ENCODE measurements at regions not wholly inside any gene's neighbourhood (a gene's known extent, or its start where the extent isn't known, plus 50 kb on each side); places are given as distances from the start of the nearest gene placed in this dataset.
"Not testable (repeated sequence)": the region's sequence is repeated elsewhere in the genome, so short reads cannot be mapped to it uniquely, and the experiment has no call there.

GRCh38 chr5:174910245-174910737 is 185.9 kb downstream of the MSX2 start:
- no peak overlapping the region for H3K4me3 ChIP-seq (ENCODE audit: low read length)
- no peaks in the 10 kb centered on the region for H3K9me3 ChIP-seq (ENCODE audit: insufficient read depth, low read depth, low read length)
- H3K9ac ChIP-seq (ENCODE audit: low read depth, low read length): no peak overlapping the region
- H3K4me1 ChIP-seq (ENCODE audit: insufficient read depth, low read length): 0 out of 2 replicates have a peak, but pooled peaks cover 4% of the 10 kb centered on the region
- H3K27me3 ChIP-seq (ENCODE audit: insufficient read depth, low read length): no peaks in the 10 kb centered on the region
- 10% methylated on average over 17 of the region's 17 CpGs for WGBS
- no peaks in the 10 kb centered on the region for H3K36me3 ChIP-seq (ENCODE audit: insufficient read depth, low read length)
- no peak overlapping the region for H3K27ac ChIP-seq (ENCODE audit: low read depth, low read length)

GRCh38 chr5:174903172-174903732 is 178.9 kb downstream of the MSX2 start:
- Histone ChIP-seq H3K36me3 (ENCODE audit: insufficient read depth, low read length) (no peaks in the 10 kb centered on the region), H3K9me3 (ENCODE audit: insufficient read depth, low read depth, low read length) (no peaks in the 10 kb centered on the region), H3K27me3 (ENCODE audit: insufficient read depth, low read length) (no peaks in the 10 kb centered on the region), H3K27ac (ENCODE audit: low read depth, low read length) (no peak overlapping the region), H3K4me3 (ENCODE audit: low read length) (no peak overlapping the region), H3K9ac (ENCODE audit: low read depth, low read length) (no peak overlapping the region), H3K4me1 (ENCODE audit: insufficient read depth, low read length) (no peaks in the 10 kb centered on the region)
- WGBS: 93% methylated on average over 1 of the region's 1 CpG

GRCh38 chr5:174901336-174901735 is 177.0 kb downstream of the MSX2 start:
- no peaks in the 10 kb centered on the region for H3K4me1 ChIP-seq (ENCODE audit: insufficient read depth, low read length)
- no peaks in the 10 kb centered on the region for H3K9me3 ChIP-seq (ENCODE audit: insufficient read depth, low read depth, low read length)
- no peak overlapping the region for H3K9ac ChIP-seq (ENCODE audit: low read depth, low read length)
- no peak overlapping the region for H3K27ac ChIP-seq (ENCODE audit: low read depth, low read length)
- H3K4me3 ChIP-seq (ENCODE audit: low read length): no peak overlapping the region
- no peaks in the 10 kb centered on the region for H3K27me3 ChIP-seq (ENCODE audit: insufficient read depth, low read length)
- WGBS: 98% methylated on average over 19 of the region's 19 CpGs
- no peaks in the 10 kb centered on the region for H3K36me3 ChIP-seq (ENCODE audit: insufficient read depth, low read length)

- no peak overlapping the region for H3K4me3 ChIP-seq (ENCODE audit: low read length)
- no peaks in the 10 kb centered on the region for H3K36me3 ChIP-seq (ENCODE audit: insufficient read depth, low read length)
- no peak overlapping the region for H3K27ac ChIP-seq (ENCODE audit: low read depth, low read length)
- peaks cover 2% of the 10 kb centered on the region; the same call in 1 of the 2 replicates for H3K4me1 ChIP-seq (ENCODE audit: insufficient read depth, low read length)
- no peaks in the 10 kb centered on the region for H3K27me3 ChIP-seq (ENCODE audit: insufficient read depth, low read length)
- 94% methylated on average over 7 of the region's 7 CpGs for WGBS
- H3K9ac ChIP-seq (ENCODE audit: low read depth, low read length): no peak overlapping the region
- no peaks in the 10 kb centered on the region for H3K9me3 ChIP-seq (ENCODE audit: insufficient read depth, low read depth, low read length)
Measured at GRCh38 chr5:174900240-174900865, 176.0 kb downstream of the MSX2 start.

- no peak overlapping the region for H3K27ac ChIP-seq (ENCODE audit: low read depth, low read length)
- 93% methylated on average over 4 of the region's 4 CpGs for WGBS
- no peaks in the 10 kb centered on the region for H3K27me3 ChIP-seq (ENCODE audit: insufficient read depth, low read length)
- H3K9ac ChIP-seq (ENCODE audit: low read depth, low read length): no peak overlapping the region
- peaks cover 6% of the 10 kb centered on the region; the same call in 1 of the 2 replicates for H3K4me1 ChIP-seq (ENCODE audit: insufficient read depth, low read length)
- no peak overlapping the region for H3K4me3 ChIP-seq (ENCODE audit: low read length)
- no peaks in the 10 kb centered on the region for H3K36me3 ChIP-seq (ENCODE audit: insufficient read depth, low read length)
- H3K9me3 ChIP-seq (ENCODE audit: insufficient read depth, low read depth, low read length): no peaks in the 10 kb centered on the region; the same call in 1 of the 2 replicates
Measured at GRCh38 chr5:174897281-174897950, 173.0 kb downstream of the MSX2 start.

GRCh38 chr5:174895360-174895759 is 171.0 kb downstream of the MSX2 start:
- Histone ChIP-seq H3K4me1 (ENCODE audit: insufficient read depth, low read length) (peaks cover 6% of the 10 kb centered on the region; the same call in 1 of the 2 replicates), H3K27me3 (ENCODE audit: insufficient read depth, low read length) (no peaks in the 10 kb centered on the region), H3K36me3 (ENCODE audit: insufficient read depth, low read length) (no peaks in the 10 kb centered on the region), H3K9me3 (ENCODE audit: insufficient read depth, low read depth, low read length) (peaks cover 9% of the 10 kb centered on the region), H3K9ac (ENCODE audit: low read depth, low read length) (no peak overlapping the region), H3K4me3 (ENCODE audit: low read length) (no peak overlapping the region), H3K27ac (ENCODE audit: low read depth, low read length) (no peak overlapping the region)
- 40% methylated on average over 4 of the region's 4 CpGs for WGBS

- peaks cover 6% of the 10 kb centered on the region; the same call in 1 of the 2 replicates for H3K4me1 ChIP-seq (ENCODE audit: insufficient read depth, low read length)
- no peaks in the 10 kb centered on the region for H3K36me3 ChIP-seq (ENCODE audit: insufficient read depth, low read length)
- no peak overlapping the region for H3K9ac ChIP-seq (ENCODE audit: low read depth, low read length)
- H3K9me3 ChIP-seq (ENCODE audit: insufficient read depth, low read depth, low read length): peaks cover 9% of the 10 kb centered on the region
- H3K27ac ChIP-seq (ENCODE audit: low read depth, low read length): no peak overlapping the region
- no peaks in the 10 kb centered on the region for H3K27me3 ChIP-seq (ENCODE audit: insufficient read depth, low read length)
- 89% methylated on average over 7 of the region's 7 CpGs for WGBS
- no peak overlapping the region for H3K4me3 ChIP-seq (ENCODE audit: low read length)
Measured at GRCh38 chr5:174892742-174893141, 168.4 kb downstream of the MSX2 start.

- H3K27ac ChIP-seq (ENCODE audit: low read depth, low read length); H3K27me3 ChIP-seq (ENCODE audit: insufficient read depth, low read length); H3K4me3 ChIP-seq (ENCODE audit: low read length); H3K36me3 ChIP-seq (ENCODE audit: insufficient read depth, low read length); H3K9ac ChIP-seq (ENCODE audit: low read depth, low read length); H3K4me1 ChIP-seq (ENCODE audit: insufficient read depth, low read length); H3K9me3 ChIP-seq (ENCODE audit: insufficient read depth, low read depth, low read length): not testable (repeated sequence)
- 95% methylated on average over 40 of the region's 40 CpGs for WGBS
Measured at GRCh38 chr5:174880412-174881200, 156.2 kb downstream of the MSX2 start.

GRCh38 chr5:174877987-174878386 is 153.6 kb downstream of the MSX2 start:
- H3K27me3 ChIP-seq (ENCODE audit: insufficient read depth, low read length): no peaks in the 10 kb centered on the region
- no peak overlapping the region for H3K4me3 ChIP-seq (ENCODE audit: low read length)
- H3K4me1 ChIP-seq (ENCODE audit: insufficient read depth, low read length): peaks cover 7% of the 10 kb centered on the region; the same call in 1 of the 2 replicates
- H3K36me3 ChIP-seq (ENCODE audit: insufficient read depth, low read length): no peaks in the 10 kb centered on the region
- no peaks in the 10 kb centered on the region for H3K9me3 ChIP-seq (ENCODE audit: insufficient read depth, low read depth, low read length)
- no peak overlapping the region for H3K27ac ChIP-seq (ENCODE audit: low read depth, low read length)
- H3K9ac ChIP-seq (ENCODE audit: low read depth, low read length): no peak overlapping the region
- 92% methylated on average over 1 of the region's 1 CpG for WGBS

- H3K27me3 ChIP-seq (ENCODE audit: insufficient read depth, low read length): no peaks in the 10 kb centered on the region
- no peaks in the 10 kb centered on the region for H3K36me3 ChIP-seq (ENCODE audit: insufficient read depth, low read length)
- peaks cover 7% of the 10 kb centered on the region; the same call in 1 of the 2 replicates for H3K4me1 ChIP-seq (ENCODE audit: insufficient read depth, low read length)
- H3K27ac ChIP-seq (ENCODE audit: low read depth, low read length): no peak overlapping the region
- H3K9ac ChIP-seq (ENCODE audit: low read depth, low read length): no peak overlapping the region
- H3K9me3 ChIP-seq (ENCODE audit: insufficient read depth, low read depth, low read length): no peaks in the 10 kb centered on the region
- H3K4me3 ChIP-seq (ENCODE audit: low read length): no peak overlapping the region
- WGBS: 93% methylated on average over 1 of the region's 1 CpG
Measured at GRCh38 chr5:174872271-174872670, 147.9 kb downstream of the MSX2 start.

GRCh38 chr5:174852143-174852542 is 127.8 kb downstream of the MSX2 start:
- Histone ChIP-seq H3K9ac (ENCODE audit: low read depth, low read length) (no peak overlapping the region), H3K36me3 (ENCODE audit: insufficient read depth, low read length) (no peaks in the 10 kb centered on the region), H3K4me1 (ENCODE audit: insufficient read depth, low read length) (no peaks in the 10 kb centered on the region), H3K27me3 (ENCODE audit: insufficient read depth, low read length) (no peaks in the 10 kb centered on the region), H3K9me3 (ENCODE audit: insufficient read depth, low read depth, low read length) (no peaks in the 10 kb centered on the region), H3K4me3 (ENCODE audit: low read length) (no peak overlapping the region), H3K27ac (ENCODE audit: low read depth, low read length) (no peak overlapping the region)
- 85% methylated on average over 5 of the region's 5 CpGs for WGBS

All from HUES64 (cell line).